ENCODE measurements at regions not wholly inside any gene's neighbourhood (a gene's known extent, or its start where the extent isn't known, plus 50 kb on each side); places are given as distances from the start of the nearest gene placed in this dataset.

- no peak for TF ChIP-seq CTCF (conservative IDR thresholded peaks at IDR 0.05; ENCODE audit: low read depth, low read length)
- no peak overlapping the region for H3K4me3 ChIP-seq (ENCODE audit: low read depth, low read length)
- DNase-seq (ENCODE audit: low read depth) = no peak
Observed at GRCh38 chr12:126076515-126076914, 1011.3 kb downstream of the AACS start.

- no peak for TF ChIP-seq CTCF (conservative IDR thresholded peaks at IDR 0.05; ENCODE audit: low read depth, low read length)
- H3K4me3 ChIP-seq (ENCODE audit: low read depth, low read length) = no peak overlapping the region
- DNase-seq (ENCODE audit: low read depth) = no peak
Observed at GRCh38 chr12:126083926-126084325, 1018.7 kb downstream of the AACS start.

- peak; percentile 6 for DNase-seq (ENCODE audit: low read depth)
- no peak for TF ChIP-seq CTCF (conservative IDR thresholded peaks at IDR 0.05; ENCODE audit: low read depth, low read length)
- no peak overlapping the region for H3K4me3 ChIP-seq (ENCODE audit: low read depth, low read length)
Observed at GRCh38 chr12:126084480-126084879, 1019.2 kb downstream of the AACS start.

- no peak for DNase-seq (ENCODE audit: low read depth)
- TF ChIP-seq CTCF (conservative IDR thresholded peaks at IDR 0.05; ENCODE audit: low read depth, low read length) = no peak
- H3K4me3 ChIP-seq (ENCODE audit: low read depth, low read length) = no peak overlapping the region
Observed at GRCh38 chr12:126086242-126086641, 1021.0 kb downstream of the AACS start.

GRCh38 chr12:126087692-126088091 is 1022.5 kb downstream of the AACS start:
- TF ChIP-seq CTCF (conservative IDR thresholded peaks at IDR 0.05; ENCODE audit: low read depth, low read length) = no peak
- DNase-seq (ENCODE audit: low read depth) = no peak
- H3K4me3 ChIP-seq (ENCODE audit: low read depth, low read length) = no peak overlapping the region

GRCh38 chr12:126093908-126094307 is 1028.7 kb downstream of the AACS start:
- H3K4me3 ChIP-seq (ENCODE audit: low read depth, low read length) = no peak overlapping the region
- TF ChIP-seq CTCF (conservative IDR thresholded peaks at IDR 0.05; ENCODE audit: low read depth, low read length) = no peak
- no peak for DNase-seq (ENCODE audit: low read depth)

- H3K4me3 ChIP-seq (ENCODE audit: low read depth, low read length) = no peak overlapping the region
- DNase-seq (ENCODE audit: low read depth) = no peak
- no peak for TF ChIP-seq CTCF (conservative IDR thresholded peaks at IDR 0.05; ENCODE audit: low read depth, low read length)
Observed at GRCh38 chr12:126095748-126096510, 1030.7 kb downstream of the AACS start.
